GM18520 (cell line): ENCODE measurements at regions not wholly inside any gene's neighbourhood (a gene's known extent, or its start where the extent isn't known, plus 50 kb on each side); places are given as distances from the start of the nearest gene placed in this dataset.

Experiments used
- ATAC-seq: cut with Tn5 transposase; IDR thresholded peaks from one replicate; pipeline ENCODE4 v1.9.1; 2021; ENCODE audit not compliant: unreplicated experiment

GRCh38 chr4:19010761-19011160, 989.2 kb upstream of the LCORL start:
- ATAC-seq, result no peak

GRCh38 chr4:19009881-19010280, 988.3 kb upstream of the LCORL start:
- ATAC-seq, result no peak

GRCh38 chr4:19005211-19005610, 983.7 kb upstream of the LCORL start:
- no peak for ATAC-seq

GRCh38 chr4:19002170-19002569, 980.6 kb upstream of the LCORL start:
- no peak for ATAC-seq

GRCh38 chr4:18999595-18999994, 978.0 kb upstream of the LCORL start:
- no peak for ATAC-seq

GRCh38 chr4:18981234-18981615, 959.7 kb upstream of the LCORL start:
- ATAC-seq, result no peak

GRCh38 chr4:18980516-18981233, 959.1 kb upstream of the LCORL start:
- no peak for ATAC-seq

- ATAC-seq, result no peak
These were observed 955.3 kb upstream of the LCORL start for GRCh38 chr4:18976884-18977283.

- no peak for ATAC-seq
These were observed 954.6 kb upstream of the LCORL start for GRCh38 chr4:18975916-18976808.

GRCh38 chr4:18973296-18973695, 951.7 kb upstream of the LCORL start:
- ATAC-seq, result no peak

GRCh38 chr4:18961879-18962278, 940.3 kb upstream of the LCORL start:
- ATAC-seq, result no peak

- ATAC-seq, result no peak
These were observed 939.7 kb upstream of the LCORL start for GRCh38 chr4:18961266-18961665.

- ATAC-seq, result no peak
These were observed 936.2 kb upstream of the LCORL start for GRCh38 chr4:18957716-18958115.

- ATAC-seq, result no peak
These were observed 933.0 kb upstream of the LCORL start for GRCh38 chr4:18954538-18954937.

- no peak for ATAC-seq
These were observed 932.1 kb upstream of the LCORL start for GRCh38 chr4:18953613-18954012.

- ATAC-seq, result no peak
These were observed 923.9 kb upstream of the LCORL start for GRCh38 chr4:18945464-18945863.

- no peak for ATAC-seq
These were observed 921.3 kb upstream of the LCORL start for GRCh38 chr4:18942874-18943273.

- ATAC-seq, result no peak
These were observed 917.0 kb upstream of the LCORL start for GRCh38 chr4:18938343-18939099.

- no peak for ATAC-seq
These were observed 916.2 kb upstream of the LCORL start for GRCh38 chr4:18937746-18938145.

GRCh38 chr4:18937080-18937479, 915.5 kb upstream of the LCORL start:
- ATAC-seq, result no peak

GRCh38 chr4:18935659-18936345, 914.2 kb upstream of the LCORL start:
- ATAC-seq, result no peak
